GM19468 (cell line): ENCODE measurements at regions not wholly inside any gene's neighbourhood (a gene's known extent, or its start where the extent isn't known, plus 50 kb on each side); places are given as distances from the start of the nearest gene placed in this dataset.

Experiments used
- ATAC-seq: cut with Tn5 transposase; IDR thresholded peaks from one replicate; pipeline ENCODE4 v1.9.1; 2021; ENCODE audit warnings: mild to moderate bottlenecking, moderate library complexity, moderate number of reproducible peaks; ENCODE audit not compliant: unreplicated experiment; ENCODE audit errors: extremely low read depth

DNA sequence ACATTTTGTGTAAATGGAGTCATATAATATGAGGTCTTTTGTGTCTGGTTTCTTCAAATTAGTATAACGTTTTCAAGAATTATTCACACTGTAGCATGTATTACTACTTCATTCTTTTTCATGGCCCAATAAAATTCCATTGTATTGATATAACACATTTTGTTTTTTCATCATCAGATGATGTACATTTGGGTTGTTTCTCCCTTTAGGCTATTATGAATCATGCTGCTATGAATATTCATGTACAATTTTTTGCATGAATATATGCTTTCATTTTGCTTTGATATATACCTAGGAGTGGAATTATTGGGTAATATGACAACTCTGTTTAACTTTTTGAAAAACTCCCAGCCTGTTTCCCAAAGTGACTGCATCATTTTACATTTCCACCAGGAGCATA lies 220.2 kb downstream of the NR4A2 start:
- ATAC-seq = no peak

GRCh38 chr2:156110890-156111289 lies 221.6 kb downstream of the NR4A2 start:
- peak; percentile 94 for ATAC-seq

DNA sequence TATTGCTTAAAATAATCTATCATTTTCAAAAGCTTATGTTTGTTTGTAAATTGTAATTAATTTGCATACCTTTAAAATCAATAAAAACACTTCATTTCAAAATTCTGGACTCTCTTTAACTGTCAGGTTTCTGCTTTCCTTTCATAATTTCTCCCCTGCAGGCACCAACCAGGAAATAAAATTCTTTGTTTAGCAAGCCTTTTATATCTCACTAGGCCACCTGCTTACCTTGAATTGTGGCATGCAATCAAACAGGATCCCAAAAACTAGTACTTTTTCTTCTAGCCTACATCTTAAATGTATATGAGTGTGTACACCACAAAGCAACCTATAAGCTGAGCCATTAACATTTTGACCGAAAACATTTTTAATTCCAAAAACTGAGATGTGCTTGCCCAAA lies 233.1 kb downstream of the NR4A2 start:
- ATAC-seq = no peak

GRCh38 chr2:156098506-156098905 lies 234.0 kb downstream of the NR4A2 start:
- ATAC-seq = no peak

- ATAC-seq = no peak
Observed at GRCh38 chr2:156088587-156088986, 243.9 kb downstream of the NR4A2 start.

- ATAC-seq = no peak
Observed at GRCh38 chr2:156087875-156088274, 244.6 kb downstream of the NR4A2 start.

DNA sequence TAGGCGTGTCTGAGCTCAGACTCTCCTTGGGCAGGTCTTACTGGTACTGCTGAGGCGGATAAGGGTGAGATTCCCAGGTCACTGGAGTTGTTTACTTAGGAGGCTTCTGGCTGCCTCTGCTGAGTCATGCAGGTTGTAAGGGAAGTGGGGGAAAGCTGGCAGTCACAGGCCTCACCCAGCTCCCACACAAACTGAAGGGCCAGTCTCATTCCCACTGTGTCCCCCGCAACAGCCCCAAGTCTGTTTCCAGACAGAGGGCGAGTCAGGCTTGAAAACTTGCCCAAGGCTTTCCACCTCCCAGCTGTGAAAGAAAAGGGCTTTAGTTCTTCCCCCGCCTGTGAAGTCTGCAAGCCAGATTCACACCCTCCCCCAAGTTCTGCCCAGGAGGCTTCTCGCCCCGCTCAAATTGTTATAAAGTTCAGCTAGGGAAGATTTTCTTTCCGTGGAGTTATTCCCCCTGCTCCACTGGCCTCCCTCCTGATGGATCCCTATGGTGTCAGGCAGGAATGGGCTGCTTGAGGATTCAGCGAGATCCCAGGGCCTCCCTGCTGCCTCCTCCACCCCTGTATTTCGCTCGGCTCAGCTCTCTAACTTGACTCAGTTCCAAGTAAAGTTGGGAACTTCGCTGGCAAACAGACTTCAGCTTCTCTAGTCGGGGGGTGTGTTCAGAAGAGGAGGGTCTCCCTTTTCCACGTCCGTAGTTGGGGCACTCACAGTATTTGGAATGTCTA lies 248.6 kb downstream of the NR4A2 start:
- ATAC-seq = no peak

- no peak for ATAC-seq
Observed at GRCh38 chr2:156079845-156080244, 252.7 kb downstream of the NR4A2 start.

GRCh38 chr2:156077041-156077742 lies 255.3 kb downstream of the NR4A2 start:
- ATAC-seq = no peak

GRCh38 chr2:156065912-156066311 lies 266.6 kb downstream of the NR4A2 start:
- no peak for ATAC-seq

GRCh38 chr2:156064540-156064939 lies 268.0 kb downstream of the NR4A2 start:
- ATAC-seq = no peak

- no peak for ATAC-seq
Observed at GRCh38 chr2:156057647-156058046, 274.9 kb downstream of the NR4A2 start.

- no peak for ATAC-seq
Observed at GRCh38 chr2:156054983-156055382, 277.5 kb downstream of the NR4A2 start.

DNA sequence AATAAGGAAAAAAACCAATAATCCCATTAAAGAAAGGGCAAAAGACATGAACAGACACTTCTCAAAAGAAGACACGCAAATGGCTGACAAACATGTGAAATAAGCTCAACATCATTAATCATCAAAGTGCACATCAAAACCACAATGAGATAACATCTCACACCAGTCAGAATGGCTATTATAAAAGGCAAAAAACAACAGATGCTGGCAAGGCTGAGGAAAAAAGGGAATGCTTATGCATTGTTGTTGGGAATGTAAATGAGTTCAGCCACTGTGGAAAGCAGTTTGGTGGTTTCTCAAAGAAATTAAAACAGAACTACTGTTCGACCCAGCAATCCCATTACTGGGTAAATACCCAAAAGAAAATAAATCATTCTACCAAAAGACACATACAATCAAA lies 285.6 kb downstream of the NR4A2 start:
- no peak for ATAC-seq

GRCh38 chr2:156042895-156043294 lies 289.6 kb downstream of the NR4A2 start:
- ATAC-seq = no peak

DNA sequence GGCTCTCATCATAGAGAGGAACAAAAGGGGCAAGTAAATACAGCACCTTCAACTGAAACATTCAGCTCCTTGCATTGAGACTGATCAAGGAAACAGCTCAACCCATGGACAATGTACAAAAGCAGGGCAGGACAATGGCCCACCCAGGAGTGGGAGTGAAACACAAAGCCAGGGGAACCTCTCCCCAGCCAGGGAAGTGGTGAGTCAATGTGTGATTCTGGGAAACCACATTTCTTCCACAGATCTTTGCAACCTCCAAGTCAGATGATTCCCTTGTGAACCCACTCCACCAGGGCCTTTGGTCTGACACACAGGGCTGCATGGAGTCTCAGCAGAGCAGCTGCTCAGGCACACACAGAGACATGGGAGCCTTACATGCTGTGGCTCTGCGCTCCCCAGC lies 294.5 kb downstream of the NR4A2 start:
- no peak for ATAC-seq

DNA sequence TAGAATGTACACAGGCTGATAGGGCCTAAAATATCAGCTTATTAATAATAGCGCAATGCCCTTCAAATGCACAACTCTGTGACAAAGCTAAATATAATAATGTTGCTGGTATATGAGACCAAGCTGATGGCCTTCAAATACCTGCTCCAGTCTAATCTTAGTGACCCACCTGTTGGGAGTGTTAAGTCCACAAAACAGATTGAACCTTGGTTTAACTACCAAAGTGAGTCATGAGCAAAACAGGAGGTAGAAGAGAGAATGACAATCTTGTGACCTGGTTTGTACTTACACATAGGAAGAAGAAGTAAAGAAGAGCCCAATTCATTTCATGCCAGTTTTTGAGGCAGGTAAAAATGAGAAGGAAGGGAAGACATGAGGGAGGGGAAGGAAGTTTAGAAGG lies 295.0 kb downstream of the NR4A2 start:
- ATAC-seq = no peak

GRCh38 chr2:156031121-156031520 lies 301.4 kb downstream of the NR4A2 start:
- no peak for ATAC-seq

DNA sequence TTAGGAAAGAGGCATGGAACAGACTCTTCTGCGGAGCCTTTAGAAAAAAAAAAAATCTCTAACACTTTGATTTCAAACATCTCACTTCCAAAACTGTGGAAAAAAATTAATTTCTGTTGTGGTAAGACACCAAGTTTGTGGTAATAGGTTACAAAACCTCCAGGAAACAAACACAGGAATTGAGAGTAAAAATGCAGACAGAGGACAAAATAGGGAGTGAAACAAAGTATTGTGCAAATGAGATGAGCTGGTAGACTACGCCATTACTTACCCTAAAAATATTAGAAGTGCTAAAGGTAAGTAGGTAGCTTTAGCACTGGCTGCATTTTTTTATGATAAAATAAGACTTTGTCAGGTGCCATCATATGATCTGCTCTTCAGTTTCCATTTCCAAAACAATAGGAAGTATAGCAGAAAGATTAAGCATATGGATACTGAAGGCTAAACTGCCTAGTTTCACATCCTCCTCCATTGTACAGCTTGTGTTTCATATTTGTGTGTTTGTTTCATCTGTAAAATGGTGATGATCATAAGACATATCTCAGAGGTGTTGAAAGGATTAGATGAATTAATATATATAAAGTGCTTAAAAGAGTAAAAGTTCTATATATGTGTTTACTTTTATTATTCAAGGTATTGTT lies 309.2 kb downstream of the NR4A2 start:
- ATAC-seq = no peak

GRCh38 chr2:156021146-156022040 lies 311.1 kb downstream of the NR4A2 start:
- no peak for ATAC-seq
